CD1c-positive myeloid dendritic cell (primary cell): ENCODE measurements at regions not wholly inside any gene's neighbourhood (a gene's known extent, or its start where the extent isn't known, plus 50 kb on each side); places are given as distances from the start of the nearest gene placed in this dataset.
"Not testable (repeated sequence)": the region's sequence is repeated elsewhere in the genome, so short reads cannot be mapped to it uniquely, and the experiment has no call there.

Experiments
- DNase-seq: peaks from one replicate; pipeline ENCODE4 v3.0.0-alpha.2; 2016; ENCODE audit errors: extremely low spot score

GRCh38 chr20:56769921-56770600 is 141.0 kb downstream of the TFAP2C start:
- DNase-seq, result no peak

- DNase-seq, result no peak
Observed at GRCh38 chr20:56773749-56774148, 144.6 kb downstream of the TFAP2C start.

GRCh38 chr20:56774873-56775272 is 145.8 kb downstream of the TFAP2C start:
- no peak for DNase-seq

GRCh38 chr20:56776345-56776744 is 147.2 kb downstream of the TFAP2C start:
- no peak for DNase-seq

GRCh38 chr20:56778765-56779195 is 149.7 kb downstream of the TFAP2C start:
- DNase-seq, result no peak

- no peak for DNase-seq
Observed at GRCh38 chr20:56779452-56780143, 150.5 kb downstream of the TFAP2C start.

- DNase-seq, result no peak
Observed at GRCh38 chr20:56780266-56780665, 151.2 kb downstream of the TFAP2C start.

GRCh38 chr20:56781108-56781739 is 152.1 kb downstream of the TFAP2C start:
- no peak for DNase-seq

GRCh38 chr20:56781987-56782560 is 153.0 kb downstream of the TFAP2C start:
- DNase-seq, result not testable (repeated sequence)

GRCh38 chr20:56782814-56783213 is 153.7 kb downstream of the TFAP2C start:
- not testable (repeated sequence) for DNase-seq

GRCh38 chr20:56783826-56784225 is 154.7 kb downstream of the TFAP2C start:
- DNase-seq, result no peak

GRCh38 chr20:56786503-56786902 is 157.4 kb downstream of the TFAP2C start:
- DNase-seq, result no peak

GRCh38 chr20:56788041-56788670 is 159.1 kb downstream of the TFAP2C start:
- no peak for DNase-seq

GRCh38 chr20:56788671-56789610 is 159.8 kb downstream of the TFAP2C start:
- DNase-seq, result no peak

- no peak for DNase-seq
Observed at GRCh38 chr20:56793916-56794315, 164.8 kb downstream of the TFAP2C start.

- no peak for DNase-seq
Observed at GRCh38 chr20:56795492-56795891, 166.4 kb downstream of the TFAP2C start.

- no peak for DNase-seq
Observed at GRCh38 chr20:56796345-56796744, 167.2 kb downstream of the TFAP2C start.

- no peak for DNase-seq
Observed at GRCh38 chr20:56797023-56797422, 167.9 kb downstream of the TFAP2C start.

- DNase-seq, result no peak
Observed at GRCh38 chr20:56798634-56799033, 169.5 kb downstream of the TFAP2C start.

- no peak for DNase-seq
Observed at GRCh38 chr20:56799187-56799586, 170.1 kb downstream of the TFAP2C start.

GRCh38 chr20:56800088-56800487 is 171.0 kb downstream of the TFAP2C start:
- no peak for DNase-seq
